HL-60 (cell line): ENCODE measurements at regions not wholly inside any gene's neighbourhood (a gene's known extent, or its start where the extent isn't known, plus 50 kb on each side); places are given as distances from the start of the nearest gene placed in this dataset.

ENCODE experiments used
- GABPA ChIP-seq: IDR thresholded peaks from 2 replicates; pipeline ENCODE4 v1.6.1; 2012; ENCODE audit warnings: low read depth
- TF ChIP-seq, protein P1 (sequence below): IDR thresholded peaks from one replicate; pipeline ENCODE4 v1.5.1; 2011; ENCODE audit warnings: low read length, control low read depth, inconsistent platforms; ENCODE audit not compliant: insufficient read depth
- TF ChIP-seq, protein P2 (sequence below): IDR thresholded peaks from 2 replicates; pipeline ENCODE4 v1.6.1; 2012; ENCODE audit warnings: low read depth; ENCODE audit not compliant: insufficient replicate concordance

DNA sequence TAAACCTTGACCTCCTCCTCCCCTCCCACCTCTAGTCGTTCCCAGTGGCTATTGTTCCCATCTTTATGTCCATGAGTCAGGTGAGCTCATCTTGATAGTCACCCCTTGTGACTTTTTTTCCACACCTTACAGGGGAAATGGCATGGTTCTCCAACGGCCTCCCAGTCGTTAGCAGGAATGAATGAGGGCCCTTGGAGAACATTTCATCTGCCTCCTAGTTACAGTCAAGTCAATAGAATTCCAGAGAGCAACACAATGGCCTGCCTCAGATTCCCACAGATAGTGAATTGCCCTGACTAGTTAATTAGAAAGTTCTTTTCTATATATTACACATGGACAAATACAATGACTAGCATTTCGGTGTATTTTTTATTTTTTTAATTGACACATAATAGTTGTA, 262.6 kb downstream of the ATPSCKMT start:
- TF ChIP-seq, protein P1, sequence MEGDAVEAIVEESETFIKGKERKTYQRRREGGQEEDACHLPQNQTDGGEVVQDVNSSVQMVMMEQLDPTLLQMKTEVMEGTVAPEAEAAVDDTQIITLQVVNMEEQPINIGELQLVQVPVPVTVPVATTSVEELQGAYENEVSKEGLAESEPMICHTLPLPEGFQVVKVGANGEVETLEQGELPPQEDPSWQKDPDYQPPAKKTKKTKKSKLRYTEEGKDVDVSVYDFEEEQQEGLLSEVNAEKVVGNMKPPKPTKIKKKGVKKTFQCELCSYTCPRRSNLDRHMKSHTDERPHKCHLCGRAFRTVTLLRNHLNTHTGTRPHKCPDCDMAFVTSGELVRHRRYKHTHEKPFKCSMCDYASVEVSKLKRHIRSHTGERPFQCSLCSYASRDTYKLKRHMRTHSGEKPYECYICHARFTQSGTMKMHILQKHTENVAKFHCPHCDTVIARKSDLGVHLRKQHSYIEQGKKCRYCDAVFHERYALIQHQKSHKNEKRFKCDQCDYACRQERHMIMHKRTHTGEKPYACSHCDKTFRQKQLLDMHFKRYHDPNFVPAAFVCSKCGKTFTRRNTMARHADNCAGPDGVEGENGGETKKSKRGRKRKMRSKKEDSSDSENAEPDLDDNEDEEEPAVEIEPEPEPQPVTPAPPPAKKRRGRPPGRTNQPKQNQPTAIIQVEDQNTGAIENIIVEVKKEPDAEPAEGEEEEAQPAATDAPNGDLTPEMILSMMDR = no peak
- TF ChIP-seq, protein P2, sequence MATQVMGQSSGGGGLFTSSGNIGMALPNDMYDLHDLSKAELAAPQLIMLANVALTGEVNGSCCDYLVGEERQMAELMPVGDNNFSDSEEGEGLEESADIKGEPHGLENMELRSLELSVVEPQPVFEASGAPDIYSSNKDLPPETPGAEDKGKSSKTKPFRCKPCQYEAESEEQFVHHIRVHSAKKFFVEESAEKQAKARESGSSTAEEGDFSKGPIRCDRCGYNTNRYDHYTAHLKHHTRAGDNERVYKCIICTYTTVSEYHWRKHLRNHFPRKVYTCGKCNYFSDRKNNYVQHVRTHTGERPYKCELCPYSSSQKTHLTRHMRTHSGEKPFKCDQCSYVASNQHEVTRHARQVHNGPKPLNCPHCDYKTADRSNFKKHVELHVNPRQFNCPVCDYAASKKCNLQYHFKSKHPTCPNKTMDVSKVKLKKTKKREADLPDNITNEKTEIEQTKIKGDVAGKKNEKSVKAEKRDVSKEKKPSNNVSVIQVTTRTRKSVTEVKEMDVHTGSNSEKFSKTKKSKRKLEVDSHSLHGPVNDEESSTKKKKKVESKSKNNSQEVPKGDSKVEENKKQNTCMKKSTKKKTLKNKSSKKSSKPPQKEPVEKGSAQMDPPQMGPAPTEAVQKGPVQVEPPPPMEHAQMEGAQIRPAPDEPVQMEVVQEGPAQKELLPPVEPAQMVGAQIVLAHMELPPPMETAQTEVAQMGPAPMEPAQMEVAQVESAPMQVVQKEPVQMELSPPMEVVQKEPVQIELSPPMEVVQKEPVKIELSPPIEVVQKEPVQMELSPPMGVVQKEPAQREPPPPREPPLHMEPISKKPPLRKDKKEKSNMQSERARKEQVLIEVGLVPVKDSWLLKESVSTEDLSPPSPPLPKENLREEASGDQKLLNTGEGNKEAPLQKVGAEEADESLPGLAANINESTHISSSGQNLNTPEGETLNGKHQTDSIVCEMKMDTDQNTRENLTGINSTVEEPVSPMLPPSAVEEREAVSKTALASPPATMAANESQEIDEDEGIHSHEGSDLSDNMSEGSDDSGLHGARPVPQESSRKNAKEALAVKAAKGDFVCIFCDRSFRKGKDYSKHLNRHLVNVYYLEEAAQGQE = no peak
- no peak for TF ChIP-seq GABPA
